RWPE2 (cell line): ENCODE measurements at regions not wholly inside any gene's neighbourhood (a gene's known extent, or its start where the extent isn't known, plus 50 kb on each side); places are given as distances from the start of the nearest gene placed in this dataset.

ENCODE experiments used
- ATAC-seq: fragments of 200-7000 bp; cut with Tn5 transposase; 3 replicates; pipeline ENCODE4 v1.9.1; 2021; ENCODE audit warnings: low read depth
- DNase-seq: peaks from one replicate; pipeline ENCODE4 v3.0.0-alpha.2; 2020; ENCODE audit warnings: low spot score
- H3K27ac ChIP-seq: fragments of 450-650 bp; 2 replicates; pipeline ENCODE4 v1.5.1; 2017; ENCODE audit warnings: mild to moderate bottlenecking; ENCODE audit not compliant: poor library complexity, severe bottlenecking
- H3K27me3 ChIP-seq: fragments of 250-450 bp; sonication (Bioruptor Pico); 2 replicates; pipeline ENCODE4 v1.5.1; 2021; ENCODE audit warnings: mild to moderate bottlenecking, moderate library complexity; ENCODE audit not compliant: insufficient read depth, poor library complexity, severe bottlenecking
- H3K36me3 ChIP-seq: fragments of 250-450 bp; sonication (Bioruptor Pico); 2 replicates; pipeline ENCODE4 v1.5.1; 2020; ENCODE audit warnings: low read depth, mild to moderate bottlenecking, moderate library complexity
- H3K4me1 ChIP-seq: fragments of 250-450 bp; sonication (Bioruptor Pico); 2 replicates; pipeline ENCODE4 v1.5.1; 2021; ENCODE audit warnings: mild to moderate bottlenecking, moderate library complexity; ENCODE audit not compliant: insufficient read depth, poor library complexity, severe bottlenecking
- H3K4me3 ChIP-seq: fragments of 250-450 bp; sonication (Bioruptor Pico); 2 replicates; pipeline ENCODE4 v1.5.1; 2021; ENCODE audit warnings: mild to moderate bottlenecking, moderate library complexity; ENCODE audit not compliant: severe bottlenecking
- H3K9me3 ChIP-seq: fragments of 250-450 bp; sonication (Bioruptor Pico); 2 replicates; pipeline ENCODE4 v1.5.1; 2021; ENCODE audit warnings: mild to moderate bottlenecking, moderate library complexity; ENCODE audit not compliant: severe bottlenecking
- CTCF ChIP-seq: fragments of 450-650 bp; IDR thresholded peaks from one replicate; pipeline ENCODE4 v1.5.1; 2017; ENCODE audit warnings: mild to moderate bottlenecking, moderate library complexity; ENCODE audit not compliant: poor library complexity, severe bottlenecking

- Histone ChIP-seq H3K9me3 (no peaks in the 10 kb centered on the region), H3K4me1 (no peaks in the 10 kb centered on the region), H3K36me3 (no peaks in the 10 kb centered on the region), H3K27me3 (no peaks in the 10 kb centered on the region), H3K4me3 (no peak overlapping the region), H3K27ac (no peak overlapping the region)
- TF ChIP-seq CTCF: no peak
- no peak for DNase-seq
- ATAC-seq: no peak
These were observed 499.7 kb upstream of the KLHL29 start for GRCh38 chr2:22885245-22885644.

GRCh38 chr2:22887426-22887825 lies 497.6 kb upstream of the KLHL29 start:
- no peaks in the 10 kb centered on the region for H3K36me3 ChIP-seq
- TF ChIP-seq CTCF: no peak
- no peak overlapping the region for H3K27ac ChIP-seq
- no peaks in the 10 kb centered on the region for H3K4me1 ChIP-seq
- ATAC-seq (no peak), DNase-seq (no peak)
- no peak overlapping the region for H3K4me3 ChIP-seq
- no peaks in the 10 kb centered on the region for H3K9me3 ChIP-seq
- no peaks in the 10 kb centered on the region for H3K27me3 ChIP-seq

- H3K27ac ChIP-seq: no peak overlapping the region
- no peaks in the 10 kb centered on the region for H3K27me3 ChIP-seq
- H3K36me3 ChIP-seq: no peaks in the 10 kb centered on the region
- TF ChIP-seq CTCF: no peak
- DNase-seq: no peak
- ATAC-seq: no peak
- H3K4me1 ChIP-seq: no peaks in the 10 kb centered on the region
- H3K9me3 ChIP-seq: no peaks in the 10 kb centered on the region
- no peak overlapping the region for H3K4me3 ChIP-seq
These were observed 497.1 kb upstream of the KLHL29 start for GRCh38 chr2:22887845-22888244.

GRCh38 chr2:22890132-22890531 lies 494.8 kb upstream of the KLHL29 start:
- no peak for DNase-seq
- H3K9me3 ChIP-seq: no peaks in the 10 kb centered on the region

More at GRCh38 chr2:22890132-22890531, 494.8 kb upstream of the KLHL29 start:
- ATAC-seq: no peak
- H3K4me1 ChIP-seq: no peaks in the 10 kb centered on the region
- no peak overlapping the region for H3K27ac ChIP-seq
- no peak for TF ChIP-seq CTCF
- H3K27me3 ChIP-seq: no peaks in the 10 kb centered on the region
- no peaks in the 10 kb centered on the region for H3K36me3 ChIP-seq
- H3K4me3 ChIP-seq: no peak overlapping the region
